ENCODE measurements at regions not wholly inside any gene's neighbourhood (a gene's known extent, or its start where the extent isn't known, plus 50 kb on each side); places are given as distances from the start of the nearest gene placed in this dataset.

- TF ChIP-seq CTCF (optimal IDR thresholded peaks at IDR 0.05 in 1 of 3, IDR thresholded peaks at IDR 0.05 in 1 of 3, conservative IDR thresholded peaks at IDR 0.05 in 1 of 3; ENCODE audit: extremely low read depth in 1 of 3, insufficient read depth in 2 of 3, low read length in 3 of 3) (no peak), EZH2 (IDR thresholded peaks at IDR 0.05; ENCODE audit: low read length) (no peak)
These were observed 590.9 kb downstream of the PRELID2 start for GRCh38 chr5:145244251-145244650.

Measured in keratinocyte (primary cell).